ENCODE measurements at regions not wholly inside any gene's neighbourhood (a gene's known extent, or its start where the extent isn't known, plus 50 kb on each side); places are given as distances from the start of the nearest gene placed in this dataset.

GRCh38 chr2:2507417-2507997 lies 176.4 kb upstream of the MYT1L start:
- TF ChIP-seq, protein P1, sequence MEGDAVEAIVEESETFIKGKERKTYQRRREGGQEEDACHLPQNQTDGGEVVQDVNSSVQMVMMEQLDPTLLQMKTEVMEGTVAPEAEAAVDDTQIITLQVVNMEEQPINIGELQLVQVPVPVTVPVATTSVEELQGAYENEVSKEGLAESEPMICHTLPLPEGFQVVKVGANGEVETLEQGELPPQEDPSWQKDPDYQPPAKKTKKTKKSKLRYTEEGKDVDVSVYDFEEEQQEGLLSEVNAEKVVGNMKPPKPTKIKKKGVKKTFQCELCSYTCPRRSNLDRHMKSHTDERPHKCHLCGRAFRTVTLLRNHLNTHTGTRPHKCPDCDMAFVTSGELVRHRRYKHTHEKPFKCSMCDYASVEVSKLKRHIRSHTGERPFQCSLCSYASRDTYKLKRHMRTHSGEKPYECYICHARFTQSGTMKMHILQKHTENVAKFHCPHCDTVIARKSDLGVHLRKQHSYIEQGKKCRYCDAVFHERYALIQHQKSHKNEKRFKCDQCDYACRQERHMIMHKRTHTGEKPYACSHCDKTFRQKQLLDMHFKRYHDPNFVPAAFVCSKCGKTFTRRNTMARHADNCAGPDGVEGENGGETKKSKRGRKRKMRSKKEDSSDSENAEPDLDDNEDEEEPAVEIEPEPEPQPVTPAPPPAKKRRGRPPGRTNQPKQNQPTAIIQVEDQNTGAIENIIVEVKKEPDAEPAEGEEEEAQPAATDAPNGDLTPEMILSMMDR (IDR thresholded peaks at IDR 0.05): no peak
- no peak for DNase-seq
- H3K27me3 Mint-ChIP-seq (ENCODE audit: low read depth, poor library complexity): peaks cover 31% of the 10 kb centered on the region
- H3K4me1 Mint-ChIP-seq: peaks cover 14% of the 10 kb centered on the region
- H3K36me3 Mint-ChIP-seq (ENCODE audit: low read depth): no peaks in the 10 kb centered on the region
- no peak overlapping the region for H3K27ac Mint-ChIP-seq
- H3K4me3 Mint-ChIP-seq: no peak overlapping the region
- H3K9me3 Mint-ChIP-seq: peaks cover 24% of the 10 kb centered on the region

DNA sequence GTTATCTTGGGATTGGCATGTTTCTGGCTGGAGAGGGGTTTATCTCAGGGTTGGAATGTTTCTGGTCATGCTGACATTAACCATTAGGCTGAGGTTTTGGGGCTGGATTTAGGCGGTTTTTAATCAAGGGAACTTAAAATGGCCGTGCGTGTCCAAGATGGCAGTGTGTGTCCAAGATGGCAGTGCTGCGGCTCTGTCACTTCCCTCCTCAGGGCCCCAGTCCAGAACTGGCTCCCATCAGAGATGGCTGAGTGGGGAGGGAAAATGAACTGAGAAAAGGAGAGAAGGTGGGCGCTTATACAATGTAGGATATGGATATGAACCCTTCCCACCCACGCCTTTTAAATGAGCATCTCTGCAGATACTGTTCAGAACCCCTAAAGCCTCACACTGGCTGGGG lies 175.5 kb upstream of the MYT1L start:
- H3K27ac Mint-ChIP-seq: no peak overlapping the region
- no peak overlapping the region for H3K4me3 Mint-ChIP-seq
- H3K27me3 Mint-ChIP-seq (ENCODE audit: low read depth, poor library complexity): peaks cover 28% of the 10 kb centered on the region
- peaks cover 24% of the 10 kb centered on the region for H3K9me3 Mint-ChIP-seq
- H3K4me1 Mint-ChIP-seq: peaks cover 4% of the 10 kb centered on the region
- H3K36me3 Mint-ChIP-seq (ENCODE audit: low read depth): no peaks in the 10 kb centered on the region
- TF ChIP-seq, protein P1 (IDR thresholded peaks at IDR 0.05): no peak
- DNase-seq: no peak

- Mint-ChIP-seq H3K27ac (no peak overlapping the region), H3K4me3 (no peak overlapping the region), H3K4me1 (no peaks in the 10 kb centered on the region), H3K27me3 (ENCODE audit: low read depth, poor library complexity) (peaks cover 18% of the 10 kb centered on the region), H3K9me3 (peaks cover 24% of the 10 kb centered on the region), H3K36me3 (ENCODE audit: low read depth) (no peaks in the 10 kb centered on the region)
- no peak for DNase-seq
- TF ChIP-seq, protein P1 (IDR thresholded peaks at IDR 0.05): no peak
Measured at GRCh38 chr2:2505604-2506003, 174.5 kb upstream of the MYT1L start.

DNA sequence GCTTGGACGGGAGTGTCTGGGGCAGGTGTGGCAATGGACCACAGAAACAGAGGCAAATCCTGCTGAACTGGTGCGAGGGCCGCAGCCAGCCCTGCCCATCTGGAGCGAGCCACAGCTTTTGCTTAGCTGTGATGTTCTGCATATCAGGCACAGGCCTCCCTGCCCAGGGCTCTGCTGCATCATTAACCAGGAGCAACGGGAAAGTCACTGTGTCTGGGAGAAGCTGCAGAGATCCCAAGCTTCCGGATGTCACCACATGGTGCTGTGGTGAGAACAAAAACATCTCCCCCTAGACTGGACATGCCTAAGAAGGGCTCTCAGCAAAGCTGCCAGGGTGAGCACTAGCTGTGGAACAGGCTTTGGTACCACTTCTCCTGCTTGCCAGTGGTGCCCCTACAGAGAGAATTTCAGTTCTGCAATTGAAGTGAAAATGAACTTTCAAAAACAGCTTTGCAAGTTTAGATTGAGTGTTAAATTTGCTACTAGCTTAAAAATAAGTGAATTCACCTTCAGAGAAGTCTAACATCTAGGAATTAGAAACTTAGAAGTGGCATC lies 172.9 kb upstream of the MYT1L start:
- Mint-ChIP-seq H3K27me3 (ENCODE audit: low read depth, poor library complexity) (peaks cover 9% of the 10 kb centered on the region), H3K36me3 (ENCODE audit: low read depth) (no peaks in the 10 kb centered on the region), H3K4me3 (no peak overlapping the region), H3K27ac (no peak overlapping the region), H3K4me1 (no peaks in the 10 kb centered on the region), H3K9me3 (peaks cover 27% of the 10 kb centered on the region)
- TF ChIP-seq, protein P1 (IDR thresholded peaks at IDR 0.05): no peak
- no peak for DNase-seq

- DNase-seq: no peak
- Mint-ChIP-seq H3K27ac (no peak overlapping the region), H3K36me3 (ENCODE audit: low read depth) (no peaks in the 10 kb centered on the region), H3K4me3 (no peak overlapping the region), H3K27me3 (ENCODE audit: low read depth, poor library complexity) (peaks cover 9% of the 10 kb centered on the region), H3K9me3 (peaks cover 30% of the 10 kb centered on the region), H3K4me1 (no peaks in the 10 kb centered on the region)
- TF ChIP-seq, protein P1 (IDR thresholded peaks at IDR 0.05): no peak
Measured at GRCh38 chr2:2502201-2502549, 171.1 kb upstream of the MYT1L start.

All from nephron progenitor cell (in vitro differentiated cells).